GM12878 (cell line): ENCODE measurements at regions not wholly inside any gene's neighbourhood (a gene's known extent, or its start where the extent isn't known, plus 50 kb on each side); places are given as distances from the start of the nearest gene placed in this dataset.

Experiments
- ATAC-seq: fragments of 200-7000 bp; cut with Tn5 transposase; 3 replicates; pipeline ENCODE4 v1.9.1; 2020; ENCODE audit warnings: mild to moderate bottlenecking, moderate library complexity
- BruUV-seq: library from RNA; stranded (reverse); fragments of 400-500 nt; replicated peaks from 2 replicates; lab custom pipeline; 2021; lab: Mats Ljungman, UMichigan
- CTCF ChIA-PET: fragments of 300-600 bp; sonication (Branson Sonifier 250); formaldehyde crosslinking; extraction: SDS; loops from one replicate; lab custom pipeline; 2021; ENCODE audit warnings: inconsistent platforms; lab: Yijun Ruan, JAX
- POLR2A ChIA-PET: fragments of 350-600 bp; formaldehyde crosslinking; extraction: SDS; loops from one replicate; lab custom pipeline; 2021; ENCODE audit warnings: inconsistent platforms; lab: Charles Lee
- RAD21 ChIA-PET: fragments of 300-600 bp; sonication (Branson Sonifier 250); formaldehyde crosslinking; loops from one replicate; lab custom pipeline; 2023; ENCODE audit warnings: antibody characterized with exemption; ENCODE audit not compliant: unreplicated experiment; lab: Charles Lee
- SMC1A ChIA-PET: fragments of 300-600 bp; sonication (Branson Sonifier 250); formaldehyde crosslinking; loops from one replicate; lab custom pipeline; 2023; ENCODE audit not compliant: unreplicated experiment, uncharacterized antibody; lab: Charles Lee
- DNase-seq: peaks from one replicate; pipeline ENCODE4 v3.0.0-alpha.2; 2011; ENCODE audit warnings: low read depth, low spot score
- FAIRE-seq: peaks from 3 replicates; lab custom pipeline; 2011; peaks lifted over from hg19 to GRCh38; lab: Jason Lieb, UNC
- H2AFZ ChIP-seq: 2 replicates; pipeline ENCODE4 v1.6.0; 2011; ENCODE audit warnings: low read depth, low read length, control low read depth; ENCODE audit not compliant: control insufficient read depth
- H3K27ac ChIP-seq: 2 replicates; pipeline ENCODE4 v1.5.1; 2011; ENCODE audit warnings: control low read depth; ENCODE audit not compliant: control insufficient read depth, insufficient read depth
- H3K27me3 ChIP-seq, 2 experiments: replicated peaks in 1 of 2; 2 replicates each; pipeline versions ENCODE4 v1.6.0 to v1.6.1; 2011; ENCODE audit warnings: low read length in 1 of 2; ENCODE audit not compliant: control insufficient read depth in 2 of 2, insufficient read depth in 2 of 2
- H3K36me3 ChIP-seq, 2 experiments: 2 replicates each; pipeline ENCODE4 v1.5.1; 2011; ENCODE audit warnings: low read length in 1 of 2; ENCODE audit not compliant: control insufficient read depth in 2 of 2, insufficient read depth in 2 of 2
- H3K4me1 ChIP-seq: 2 replicates; pipeline ENCODE4 v1.6.1; 2011; ENCODE audit warnings: mild to moderate bottlenecking, low read length, moderate library complexity, mixed read lengths; ENCODE audit not compliant: control insufficient read depth, insufficient read depth
- H3K4me2 ChIP-seq: 2 replicates; pipeline ENCODE4 v1.6.0; 2011; ENCODE audit warnings: control low read depth; ENCODE audit not compliant: control insufficient read depth, insufficient read depth
- H3K4me3 ChIP-seq: fragments of 200-600 bp; sonication (generic); 2 replicates; pipeline ENCODE4 v1.5.1; 2016
- H3K79me2 ChIP-seq: 2 replicates; pipeline ENCODE4 v1.6.0; 2011; ENCODE audit warnings: low read length; ENCODE audit not compliant: control insufficient read depth, insufficient read depth
- H3K9ac ChIP-seq: 2 replicates; pipeline ENCODE4 v1.8.0; 2011; ENCODE audit warnings: low read length, control low read depth, mixed read lengths; ENCODE audit not compliant: control insufficient read depth, insufficient read depth
- H3K9me3 ChIP-seq: replicated peaks from 3 replicates; pipeline ENCODE4 v1.5.1; 2011; ENCODE audit warnings: mild to moderate bottlenecking, low read length; ENCODE audit not compliant: control insufficient read depth, insufficient read depth
- H4K20me1 ChIP-seq: 2 replicates; pipeline ENCODE4 v1.6.0; 2011; ENCODE audit not compliant: control insufficient read depth, insufficient read depth
- ATF2 ChIP-seq: IDR thresholded peaks from 2 replicates; pipeline ENCODE4 v1.6.1; 2012; ENCODE audit warnings: low read length, inconsistent platforms
- BCLAF1 ChIP-seq: fragments of 450-650 bp; IDR thresholded peaks from 2 replicates; pipeline ENCODE4 v1.6.1; 2017; ENCODE audit warnings: antibody characterized with exemption, mild to moderate bottlenecking, moderate library complexity
- EGR1 ChIP-seq, 2 experiments: IDR thresholded peaks; 1 replicate in 1 of 2; 2 replicates in 1 of 2; pipeline ENCODE4 v1.6.1; 2011 to 2012; ENCODE audit warnings: low read depth in 2 of 2, low read length in 2 of 2, borderline replicate concordance in 1 of 2, mild to moderate bottlenecking in 1 of 2, moderate library complexity in 1 of 2
- EP300 ChIP-seq, 2 experiments: fragments of 150-350 bp in 1 of 2; IDR thresholded peaks; 2 replicates each; pipeline ENCODE4 v1.6.1; 2011 to 2012; ENCODE audit warnings: low read depth in 2 of 2, low read length in 2 of 2, borderline replicate concordance in 1 of 2, improper control_type of control experiment in 1 of 2, inconsistent platforms in 1 of 2; ENCODE audit not compliant: control insufficient read depth in 1 of 2
- GABPA ChIP-seq: IDR thresholded peaks from 2 replicates; pipeline ENCODE4 v1.6.1; 2014; ENCODE audit warnings: antibody characterized with exemption, low read depth, mild to moderate bottlenecking, inconsistent platforms
- TAF1 ChIP-seq: IDR thresholded peaks from 2 replicates; pipeline ENCODE4 v1.6.1; 2011; ENCODE audit warnings: mild to moderate bottlenecking, low read depth, low read length, borderline replicate concordance
- USF1 ChIP-seq: IDR thresholded peaks from 2 replicates; pipeline ENCODE4 v1.6.1; 2011; ENCODE audit warnings: borderline replicate concordance, low read depth, mild to moderate bottlenecking, moderate library complexity, mixed read lengths, low read length; ENCODE audit not compliant: insufficient read depth; ENCODE audit errors: extremely low read length
- WGBS: methylation state at CpG from one replicate; pipeline ENCODE4 v1.1.6; 2016; ENCODE audit warnings: low lambda C conversion rate; ENCODE audit not compliant: insufficient replicate concordance, insufficient coverage; ENCODE audit errors: missing lambda C conversion rate; 5-methylcytosine and 5-hydroxymethylcytosine counted together
- in situ Hi-C: fragments of 300-500 bp; cut with MboI; formaldehyde crosslinking; loops from 9 replicates; pipeline ENCODE4 v1.14.3; 2018; ENCODE audit warnings: mixed read lengths
- intact Hi-C: fragments of 100-400 bp; cut with micrococcal nuclease; formaldehyde crosslinking; loops from one replicate; pipeline ENCODE4 v1.14.2; 2022; ENCODE audit not compliant: unreplicated experiment

- TF ChIP-seq EGR1 (IDR thresholded peaks at IDR 0.05; ENCODE audit: borderline replicate concordance in 1 of 2, low read depth in 2 of 2, low read length in 2 of 2) (no peak), ATF2 (no peak), BCLAF1 (no peak)
These were observed 76.4 kb downstream of the GLUL start (continued) for GRCh38 chr1:182315167-182315556.

- Histone ChIP-seq H3K4me2 (no peak overlapping the region), H3K36me3 (no peaks in the 10 kb centered on the region), H3K9me3 (no peaks in the 10 kb centered on the region), H3K4me3 (no peak overlapping the region), H3K79me2 (no peaks in the 10 kb centered on the region), H4K20me1 (no peaks in the 10 kb centered on the region), H2AFZ (no peak overlapping the region), H3K27ac (no peak overlapping the region), H3K27me3 (peaks cover 1 to 2% of the 10 kb centered on the region in 2 experiments; a peak in 1 of 4 replicates), H3K4me1 (no peaks in the 10 kb centered on the region), H3K9ac (no peak overlapping the region)
- TF ChIP-seq USF1 = no peak
- no peak for TF ChIP-seq GABPA
- no peak for TF ChIP-seq TAF1
- no peak for TF ChIP-seq BCLAF1
- TF ChIP-seq EP300 (IDR thresholded peaks at IDR 0.05; ENCODE audit: borderline replicate concordance in 1 of 2, control insufficient read depth in 1 of 2, low read depth in 2 of 2, low read length in 2 of 2) = no peak
- in situ Hi-C loops = no loop called here
- ChIA-PET POLR2A (no interaction called here), SMC1A (no interaction called here), CTCF (interaction anchor here (1.1 kb wide), 1 partner anchor 167 kb away, joined by 3 read pairs; no protein-coding TSS in a partner anchor), RAD21 (no interaction called here)
- WGBS = 47% methylated on average over 10 of the region's 10 CpGs
- FAIRE-seq = no peak
- no peak for DNase-seq
- intact Hi-C loops = no loop called here
- no peak for ATAC-seq
- no TSS peak for BruUV-seq
These were observed 81.8 kb downstream of the GLUL start for GRCh38 chr1:182309631-182310351.
